GM11168 (cell line): ENCODE measurements at regions not wholly inside any gene's neighbourhood (a gene's known extent, or its start where the extent isn't known, plus 50 kb on each side); places are given as distances from the start of the nearest gene placed in this dataset.

Source experiments
- in situ Hi-C: fragments of 300-500 bp; cut with MboI; formaldehyde crosslinking; loops from one replicate; pipeline ENCODE4 v1.12.0; 2022; ENCODE audit warnings: low sequenced_read_pairs; ENCODE audit not compliant: unreplicated experiment

DNA sequence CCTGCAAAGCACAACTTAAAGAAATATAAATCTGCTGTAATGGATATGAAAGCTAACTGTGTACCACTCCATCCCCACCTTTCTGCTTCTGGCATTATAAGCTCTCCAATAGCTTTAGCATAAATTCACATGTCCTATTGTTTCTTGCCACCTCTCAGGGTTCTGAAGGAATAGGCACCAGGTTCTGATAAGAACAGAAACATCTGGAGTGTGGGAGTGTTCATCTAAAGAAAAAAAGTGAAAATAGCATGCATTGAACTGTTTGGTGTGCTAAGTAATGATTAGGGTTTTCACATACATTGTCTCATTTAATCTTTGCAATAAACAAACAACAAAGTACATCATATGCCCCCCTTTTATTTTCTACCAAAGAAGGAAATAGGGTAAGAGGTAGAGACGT is 72.3 kb downstream of the FAM76B start:
- in situ Hi-C loops = no loop called here

DNA sequence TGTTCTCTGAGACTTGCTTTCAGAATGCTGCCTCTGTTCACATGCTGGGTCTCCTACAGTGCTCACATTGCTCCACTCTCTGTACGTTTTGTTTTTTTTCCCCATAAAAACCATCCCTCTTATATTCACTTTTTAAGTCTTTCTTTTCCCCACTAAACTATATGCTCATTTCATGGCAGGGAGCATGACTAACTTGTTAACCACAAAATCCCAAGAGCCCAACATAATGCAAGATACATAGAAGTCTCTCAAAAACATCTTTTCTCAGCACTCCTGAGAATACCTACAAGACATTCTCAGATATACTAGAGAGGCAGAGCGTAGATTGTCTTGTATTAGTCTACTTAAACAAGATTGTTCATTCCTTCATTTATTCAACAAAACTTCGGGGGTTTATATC is 73.3 kb downstream of the FAM76B start:
- in situ Hi-C loops = no loop called here

- in situ Hi-C loops = no loop called here
Measured at GRCh38 chr11:95715777-95716241, 73.8 kb downstream of the FAM76B start.

GRCh38 chr11:95714843-95715776 is 74.5 kb downstream of the FAM76B start:
- in situ Hi-C loops = no loop called here

GRCh38 chr11:95713428-95713827 is 76.2 kb downstream of the FAM76B start:
- in situ Hi-C loops = no loop called here

- in situ Hi-C loops = no loop called here
Measured at GRCh38 chr11:95711945-95712221, 77.7 kb downstream of the FAM76B start.

DNA sequence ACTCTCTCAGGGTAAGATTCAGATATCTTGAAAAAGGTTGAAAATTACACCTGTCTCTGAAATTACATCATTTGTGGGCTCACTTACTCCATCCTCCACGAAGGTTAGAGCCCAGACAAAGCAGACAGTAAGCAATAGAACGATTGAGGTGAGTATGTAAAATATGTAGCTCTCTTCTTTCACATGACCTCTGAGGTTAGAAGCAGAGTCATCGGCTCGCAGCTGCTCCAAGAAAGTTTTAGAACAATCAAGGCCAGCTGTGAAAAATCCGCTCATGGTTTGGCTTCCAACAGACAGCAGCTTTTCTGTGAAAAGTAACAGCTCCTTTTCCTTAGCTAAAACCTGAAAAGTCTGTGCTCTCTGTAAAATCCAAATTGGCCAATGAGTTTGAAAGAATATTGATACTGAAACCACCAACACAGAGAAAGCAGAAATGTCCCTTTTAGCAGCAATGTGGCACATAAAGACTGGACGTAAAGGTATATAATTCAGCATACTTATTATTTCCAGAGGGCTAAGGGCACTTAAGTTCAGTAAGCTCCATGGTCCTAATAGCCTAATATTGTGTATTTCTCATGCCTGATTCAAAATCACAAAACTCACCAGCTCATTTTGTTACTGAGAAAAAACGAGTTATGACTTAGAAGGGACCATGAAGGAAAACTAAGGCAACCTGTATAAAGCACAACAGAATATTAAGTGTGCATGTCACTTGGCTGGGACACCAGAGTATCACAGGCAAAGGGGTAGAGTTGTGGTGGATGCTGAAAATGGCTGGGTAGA is 78.2 kb downstream of the FAM76B start:
- in situ Hi-C loops = no loop called here

DNA sequence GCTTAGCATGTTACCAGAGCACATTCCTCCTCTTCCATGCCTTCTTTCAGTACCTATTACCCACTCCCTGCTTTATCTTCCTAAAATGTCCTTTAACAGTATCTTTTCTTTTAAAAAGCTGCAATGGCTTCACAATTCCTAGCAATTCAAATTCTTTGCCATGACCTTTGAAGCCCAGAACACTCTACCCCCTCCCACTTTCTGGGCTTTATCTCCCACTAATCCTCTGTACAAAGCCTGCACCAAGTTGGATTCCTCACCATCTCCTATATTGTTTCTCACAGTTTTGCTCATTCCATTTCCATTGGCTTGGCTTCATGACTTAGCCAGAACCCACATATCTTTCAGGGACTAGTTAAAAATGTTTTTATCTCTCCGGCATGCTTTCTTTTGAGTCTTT is 80.9 kb downstream of the FAM76B start:
- in situ Hi-C loops = loop anchor here (5.0 to 10.0 kb wide), 2 partner anchors 54 to 134 kb away; no protein-coding TSS in a partner anchor

GRCh38 chr11:95706974-95707387 is 82.6 kb downstream of the FAM76B start:
- in situ Hi-C loops = loop anchor here (5.0 to 10.0 kb wide), 2 partner anchors 55 to 132 kb away; no protein-coding TSS in a partner anchor

- in situ Hi-C loops = loop anchor here (5.0 to 10.0 kb wide), 2 partner anchors 57 to 131 kb away; no protein-coding TSS in a partner anchor
Measured at GRCh38 chr11:95705485-95706124, 84.0 kb downstream of the FAM76B start.

DNA sequence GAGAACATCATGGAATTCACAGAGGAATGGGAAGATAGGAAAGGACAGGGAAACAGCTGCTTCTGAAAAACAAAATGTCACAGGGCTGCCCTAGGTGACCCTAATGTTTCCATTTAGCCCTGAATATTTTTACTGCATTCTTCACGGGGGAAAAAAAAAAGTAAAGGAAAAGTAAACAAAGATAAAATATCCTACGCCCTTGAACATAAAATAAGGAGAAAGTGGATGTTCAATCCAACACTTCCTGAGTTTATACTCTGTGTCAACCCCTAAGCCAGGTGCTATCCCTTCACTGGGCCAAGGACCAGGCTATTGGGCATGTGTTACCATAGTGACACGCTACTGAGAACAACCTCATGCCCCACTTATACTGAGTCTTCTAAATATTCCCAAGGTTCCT is 84.7 kb downstream of the FAM76B start:
- in situ Hi-C loops = loop anchor here (5.0 to 10.0 kb wide), 2 partner anchors 57 to 130 kb away; no protein-coding TSS in a partner anchor

- in situ Hi-C loops = loop anchor here (10.0 kb wide), 1 partner anchor 128 kb away; no protein-coding TSS in a partner anchor
Measured at GRCh38 chr11:95703049-95703448, 86.5 kb downstream of the FAM76B start.

DNA sequence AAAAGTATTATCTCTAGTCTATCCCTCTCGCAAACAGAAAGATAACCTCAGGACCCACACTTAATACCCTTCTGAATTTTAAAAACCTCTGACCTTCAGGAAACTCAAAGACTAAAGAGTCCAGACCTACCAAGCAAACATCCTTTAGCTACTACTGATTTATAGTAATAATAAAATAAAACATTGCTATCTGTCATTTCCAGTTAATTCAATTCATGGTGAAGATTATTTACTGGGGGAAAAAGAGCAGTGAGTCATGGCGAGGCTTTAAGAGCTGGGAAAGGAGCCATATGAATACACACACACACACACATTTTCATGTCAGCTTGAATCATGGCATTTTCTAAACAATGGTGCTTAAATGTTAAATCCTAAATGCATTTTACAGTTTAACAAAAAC is 87.1 kb downstream of the FAM76B start:
- in situ Hi-C loops = loop anchor here (10.0 kb wide), 1 partner anchor 128 kb away; no protein-coding TSS in a partner anchor

- in situ Hi-C loops = loop anchor here (10.0 kb wide), 1 partner anchor 126 kb away; no protein-coding TSS in a partner anchor
Measured at GRCh38 chr11:95700471-95700817, 89.1 kb downstream of the FAM76B start.

GRCh38 chr11:95699631-95700470 is 89.7 kb downstream of the FAM76B start:
- in situ Hi-C loops = loop anchor here (10.0 kb wide), 1 partner anchor 125 kb away; no protein-coding TSS in a partner anchor

- in situ Hi-C loops = no loop called here
Measured at GRCh38 chr11:95698676-95699557, 90.7 kb downstream of the FAM76B start.

GRCh38 chr11:95697614-95698408 is 91.8 kb downstream of the FAM76B start:
- in situ Hi-C loops = no loop called here

GRCh38 chr11:95695181-95695580 is 94.4 kb downstream of the FAM76B start:
- in situ Hi-C loops = no loop called here
